RWPE2 (cell line): ENCODE measurements at regions not wholly inside any gene's neighbourhood (a gene's known extent, or its start where the extent isn't known, plus 50 kb on each side); places are given as distances from the start of the nearest gene placed in this dataset.

Source experiments
- ATAC-seq: fragments of 200-7000 bp; cut with Tn5 transposase; 3 replicates; pipeline ENCODE4 v1.9.1; 2021; ENCODE audit warnings: low read depth
- DNase-seq: peaks from one replicate; pipeline ENCODE4 v3.0.0-alpha.2; 2020; ENCODE audit warnings: low spot score
- H3K27ac ChIP-seq: fragments of 450-650 bp; 2 replicates; pipeline ENCODE4 v1.5.1; 2017; ENCODE audit warnings: mild to moderate bottlenecking; ENCODE audit not compliant: poor library complexity, severe bottlenecking
- H3K27me3 ChIP-seq: fragments of 250-450 bp; sonication (Bioruptor Pico); 2 replicates; pipeline ENCODE4 v1.5.1; 2021; ENCODE audit warnings: mild to moderate bottlenecking, moderate library complexity; ENCODE audit not compliant: insufficient read depth, poor library complexity, severe bottlenecking
- H3K36me3 ChIP-seq: fragments of 250-450 bp; sonication (Bioruptor Pico); 2 replicates; pipeline ENCODE4 v1.5.1; 2020; ENCODE audit warnings: low read depth, mild to moderate bottlenecking, moderate library complexity
- H3K4me1 ChIP-seq: fragments of 250-450 bp; sonication (Bioruptor Pico); 2 replicates; pipeline ENCODE4 v1.5.1; 2021; ENCODE audit warnings: mild to moderate bottlenecking, moderate library complexity; ENCODE audit not compliant: insufficient read depth, poor library complexity, severe bottlenecking
- H3K4me3 ChIP-seq: fragments of 250-450 bp; sonication (Bioruptor Pico); 2 replicates; pipeline ENCODE4 v1.5.1; 2021; ENCODE audit warnings: mild to moderate bottlenecking, moderate library complexity; ENCODE audit not compliant: severe bottlenecking
- H3K9me3 ChIP-seq: fragments of 250-450 bp; sonication (Bioruptor Pico); 2 replicates; pipeline ENCODE4 v1.5.1; 2021; ENCODE audit warnings: mild to moderate bottlenecking, moderate library complexity; ENCODE audit not compliant: severe bottlenecking
- CTCF ChIP-seq: fragments of 450-650 bp; IDR thresholded peaks from one replicate; pipeline ENCODE4 v1.5.1; 2017; ENCODE audit warnings: mild to moderate bottlenecking, moderate library complexity; ENCODE audit not compliant: poor library complexity, severe bottlenecking

GRCh38 chr5:14937254-14937653, 65.7 kb upstream of the ANKH start:
- H3K9me3 ChIP-seq = no peaks in the 10 kb centered on the region
- ATAC-seq = 0 out of 3 replicates have a peak, but pooled peaks have one; percentile 21
- no peaks in the 10 kb centered on the region for H3K27me3 ChIP-seq
- peaks cover 3% of the 10 kb centered on the region for H3K4me1 ChIP-seq
- H3K36me3 ChIP-seq = no peaks in the 10 kb centered on the region
- no peak for DNase-seq
- no peak for TF ChIP-seq CTCF
- H3K4me3 ChIP-seq = no peak overlapping the region
- H3K27ac ChIP-seq = no peak overlapping the region

DNA sequence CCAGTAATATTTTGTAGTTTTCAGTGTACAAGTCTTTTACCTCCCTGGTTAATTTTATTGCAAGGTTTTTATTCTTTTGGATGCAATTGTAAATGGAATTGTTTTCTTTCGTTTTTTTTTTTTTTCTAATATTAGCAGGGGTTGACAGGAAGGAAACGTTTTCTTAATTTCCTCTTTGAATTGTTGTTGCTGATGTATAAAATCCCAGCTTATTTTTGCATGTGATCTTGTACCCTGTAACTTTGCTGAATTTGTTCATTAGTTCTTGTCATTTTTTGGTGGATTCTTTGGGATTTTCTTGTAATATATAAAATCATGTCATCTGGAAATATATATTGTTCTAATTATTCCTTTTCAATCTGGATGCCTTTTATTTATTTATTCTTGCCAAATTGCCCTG, 65.0 kb upstream of the ANKH start:
- Histone ChIP-seq H3K4me1 (peaks cover 3% of the 10 kb centered on the region), H3K4me3 (no peak overlapping the region), H3K27me3 (no peaks in the 10 kb centered on the region), H3K9me3 (no peaks in the 10 kb centered on the region), H3K27ac (no peak overlapping the region), H3K36me3 (no peaks in the 10 kb centered on the region)
- ATAC-seq (no peak), DNase-seq (no peak)
- no peak for TF ChIP-seq CTCF

DNA sequence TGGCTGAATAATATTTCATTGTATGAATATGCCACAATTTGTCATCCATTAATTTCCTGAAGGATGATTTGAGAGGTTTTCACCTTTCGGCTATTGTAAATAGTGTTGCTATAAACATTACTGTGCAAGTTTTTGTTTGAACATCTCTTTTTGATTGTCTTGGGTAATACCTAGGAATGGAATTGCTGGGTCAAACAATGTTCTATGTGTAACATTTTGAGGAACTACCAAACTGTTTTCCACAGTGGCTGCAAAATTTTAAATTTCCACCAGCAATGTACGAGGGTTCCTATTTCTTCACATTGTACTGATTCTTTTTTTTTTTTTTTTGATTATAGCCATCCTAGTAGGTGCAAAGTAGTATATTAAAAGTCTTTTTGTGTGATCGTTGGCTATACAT, 63.8 kb upstream of the ANKH start:
- Histone ChIP-seq H3K4me1 (peaks cover 3% of the 10 kb centered on the region), H3K4me3 (no peak overlapping the region), H3K36me3 (no peaks in the 10 kb centered on the region), H3K9me3 (no peaks in the 10 kb centered on the region), H3K27me3 (no peaks in the 10 kb centered on the region), H3K27ac (no peak overlapping the region)
- TF ChIP-seq CTCF = no peak
- ATAC-seq (no peak), DNase-seq (no peak)

DNA sequence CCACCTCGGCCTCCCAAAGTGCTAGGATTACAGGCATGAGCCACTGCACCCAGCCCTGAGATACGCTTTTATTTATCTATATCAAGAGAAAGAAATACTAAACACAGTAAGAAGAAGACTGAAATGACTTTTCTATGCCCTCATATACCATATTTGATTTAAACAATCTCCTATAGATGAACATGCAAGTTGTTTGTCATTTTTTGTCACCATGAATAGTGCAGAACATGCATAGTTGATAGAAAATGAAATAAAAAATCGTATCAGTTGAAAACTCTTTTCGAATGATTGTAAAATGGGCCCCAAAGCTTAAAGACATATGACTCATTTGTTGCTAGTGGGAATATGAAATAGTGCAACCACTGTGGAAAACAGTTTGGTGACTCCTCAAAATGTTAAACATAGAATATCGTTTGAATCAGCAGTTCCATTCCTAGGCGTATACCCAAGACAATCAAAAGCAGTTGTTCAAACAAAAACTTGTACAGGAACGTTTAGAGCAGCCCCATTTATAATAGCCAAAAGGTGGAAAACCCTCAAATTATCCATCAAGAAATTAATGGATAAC, 61.4 kb upstream of the ANKH start:
- H3K27ac ChIP-seq = no peak overlapping the region
- TF ChIP-seq CTCF = no peak
- ATAC-seq (no peak), DNase-seq (no peak)
- H3K27me3 ChIP-seq = no peaks in the 10 kb centered on the region
- H3K4me1 ChIP-seq = peaks cover 10% of the 10 kb centered on the region
- H3K4me3 ChIP-seq = no peak overlapping the region
- no peaks in the 10 kb centered on the region for H3K36me3 ChIP-seq
- no peaks in the 10 kb centered on the region for H3K9me3 ChIP-seq

DNA sequence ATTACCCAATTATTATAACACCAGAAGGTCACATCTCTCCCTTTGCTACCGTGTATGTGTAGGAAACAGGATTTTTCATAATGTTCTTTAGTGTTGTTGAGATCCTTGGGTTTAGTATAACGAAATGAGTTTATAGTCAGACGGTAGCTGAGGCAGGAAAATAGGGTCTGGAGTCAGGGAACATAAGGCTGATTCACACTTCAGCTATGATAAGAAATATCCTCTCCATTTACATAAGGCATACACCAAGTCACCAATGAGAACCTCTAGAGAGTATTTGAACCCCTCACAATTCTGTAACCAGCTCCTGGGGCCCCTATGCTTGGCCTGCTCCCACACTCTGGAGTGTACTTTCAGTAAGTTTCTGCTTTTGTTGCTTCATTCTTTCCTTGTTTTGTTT, 58.9 kb upstream of the ANKH start:
- Histone ChIP-seq H3K9me3 (no peaks in the 10 kb centered on the region), H3K27me3 (no peaks in the 10 kb centered on the region), H3K27ac (no peak overlapping the region), H3K4me1 (peaks cover 16% of the 10 kb centered on the region), H3K36me3 (no peaks in the 10 kb centered on the region), H3K4me3 (no peak overlapping the region)
- ATAC-seq (no peak), DNase-seq (no peak)
- TF ChIP-seq CTCF = no peak
